ENCODE measurements at regions not wholly inside any gene's neighbourhood (a gene's known extent, or its start where the extent isn't known, plus 50 kb on each side); places are given as distances from the start of the nearest gene placed in this dataset.
"Not testable (repeated sequence)": the region's sequence is repeated elsewhere in the genome, so short reads cannot be mapped to it uniquely, and the experiment has no call there.

DNA sequence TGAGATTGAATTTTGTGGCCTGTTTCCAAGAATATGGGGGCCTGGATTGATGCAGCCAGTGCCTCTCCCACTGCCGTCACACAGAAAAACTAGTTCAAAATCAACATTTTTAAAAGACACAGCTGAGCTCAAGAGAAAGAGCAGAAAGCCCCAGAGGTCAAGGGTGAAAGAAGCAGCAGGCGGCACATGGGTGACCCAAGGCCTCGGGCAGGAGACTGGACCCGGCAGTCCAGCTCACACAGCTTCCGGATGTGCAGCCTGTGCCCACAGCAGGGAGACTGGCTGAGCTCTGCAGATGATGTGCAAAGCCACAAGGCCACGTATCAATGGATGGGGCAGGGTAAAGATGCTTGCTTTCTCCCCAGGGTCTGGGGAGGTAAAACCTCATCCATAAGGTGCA lies 50.4 kb upstream of the RNF32 start:
- Histone ChIP-seq H3K36me3 (no peaks in the 10 kb centered on the region), H3K4me3 (no peak overlapping the region), H3K27me3 (no peaks in the 10 kb centered on the region), H3K9me3 (no peaks in the 10 kb centered on the region; the same call in 1 of the 2 replicates)
- DNase-seq, result no peak

DNA sequence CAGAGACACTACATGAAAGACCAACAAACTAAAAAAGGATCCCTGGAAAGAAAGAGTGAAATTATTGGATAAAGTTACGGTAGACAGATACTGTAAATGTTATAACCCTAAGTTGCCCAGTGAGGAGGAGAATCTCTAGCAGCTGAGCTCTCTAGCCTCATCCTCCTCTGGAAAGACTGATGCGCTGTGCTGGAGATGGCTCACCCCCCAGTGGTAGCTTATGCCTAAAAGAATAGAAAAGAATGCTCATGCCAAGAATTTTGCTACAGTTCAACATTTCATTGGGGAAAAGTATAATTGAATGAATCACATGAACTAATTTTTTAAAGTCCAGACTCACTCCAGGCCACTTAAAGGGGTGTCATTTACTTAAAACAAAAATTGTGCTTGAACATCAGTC lies 50.8 kb upstream of the RNF32 start:
- Histone ChIP-seq H3K27me3 (no peaks in the 10 kb centered on the region), H3K36me3 (no peaks in the 10 kb centered on the region), H3K4me3 (no peak overlapping the region), H3K9me3 (no peaks in the 10 kb centered on the region; the same call in 1 of the 2 replicates)
- no peak for DNase-seq

- Histone ChIP-seq H3K27me3 (no peaks in the 10 kb centered on the region), H3K9me3 (no peaks in the 10 kb centered on the region; the same call in 1 of the 2 replicates), H3K36me3 (no peaks in the 10 kb centered on the region), H3K4me3 (no peak overlapping the region)
- no peak for DNase-seq
These were observed 54.6 kb upstream of the RNF32 start for GRCh38 chr7:156585926-156586325.

GRCh38 chr7:156585025-156585648 lies 55.4 kb upstream of the RNF32 start:
- no peaks in the 10 kb centered on the region for H3K36me3 ChIP-seq

DNA sequence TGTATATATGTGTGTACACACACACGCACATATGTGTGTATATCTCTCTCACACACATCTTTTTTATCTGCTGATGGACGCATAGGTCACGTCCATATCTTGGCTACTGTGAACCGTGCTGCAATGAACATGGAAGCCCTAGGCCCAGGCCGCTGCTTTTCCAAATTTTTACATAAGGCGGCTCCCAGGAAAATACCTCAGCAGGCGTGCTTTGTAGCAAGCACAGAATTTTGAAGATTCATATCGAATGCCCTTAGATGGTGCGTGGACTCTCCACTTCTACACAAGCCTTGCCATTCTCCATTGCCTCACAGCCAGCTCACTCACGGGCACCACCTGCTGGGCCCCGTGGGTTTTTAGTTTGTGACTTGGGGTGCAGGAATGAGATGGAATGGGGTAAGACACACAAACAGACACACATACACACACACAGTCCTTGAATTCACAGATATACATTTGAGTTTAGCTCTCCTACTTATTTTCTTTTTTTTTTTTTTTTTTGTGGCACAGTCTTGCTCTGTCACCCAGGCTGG lies 57.9 kb upstream of the RNF32 start:
- Histone ChIP-seq H3K9me3 (no peaks in the 10 kb centered on the region; the same call in 1 of the 2 replicates), H3K36me3 (no peaks in the 10 kb centered on the region), H3K27me3 (no peaks in the 10 kb centered on the region), H3K4me3 (no peak overlapping the region)
- DNase-seq, result no peak

More at GRCh38 chr7:156585025-156585648, 55.4 kb upstream of the RNF32 start:
- Histone ChIP-seq H3K27me3 (no peaks in the 10 kb centered on the region), H3K9me3 (no peaks in the 10 kb centered on the region; the same call in 1 of the 2 replicates), H3K4me3 (no peak overlapping the region)
- DNase-seq, result no peak

DNA sequence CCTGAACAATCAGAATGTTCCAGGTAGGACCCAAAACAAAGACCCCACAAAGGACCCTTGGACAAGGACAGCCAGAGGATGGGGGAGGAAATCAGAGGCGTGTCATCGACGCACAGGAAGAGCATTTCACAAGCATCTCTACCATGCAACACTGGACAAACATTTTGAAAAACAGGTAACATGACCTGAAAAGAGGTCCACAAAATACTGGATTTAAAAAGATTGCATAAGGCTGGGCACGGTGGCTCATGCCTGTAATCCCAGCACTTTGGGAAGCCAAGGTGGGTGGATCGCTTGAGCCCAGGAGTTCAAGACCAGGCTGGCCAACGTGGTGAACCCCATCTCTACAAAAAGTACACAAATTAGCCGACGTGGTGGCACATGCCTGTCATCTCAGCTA lies 60.5 kb upstream of the RNF32 start:
- H3K36me3 ChIP-seq, result no peaks in the 10 kb centered on the region
- no peak for DNase-seq
- no peaks in the 10 kb centered on the region for H3K27me3 ChIP-seq
- no peaks in the 10 kb centered on the region for H3K9me3 ChIP-seq
- H3K4me3 ChIP-seq, result no peak overlapping the region

DNA sequence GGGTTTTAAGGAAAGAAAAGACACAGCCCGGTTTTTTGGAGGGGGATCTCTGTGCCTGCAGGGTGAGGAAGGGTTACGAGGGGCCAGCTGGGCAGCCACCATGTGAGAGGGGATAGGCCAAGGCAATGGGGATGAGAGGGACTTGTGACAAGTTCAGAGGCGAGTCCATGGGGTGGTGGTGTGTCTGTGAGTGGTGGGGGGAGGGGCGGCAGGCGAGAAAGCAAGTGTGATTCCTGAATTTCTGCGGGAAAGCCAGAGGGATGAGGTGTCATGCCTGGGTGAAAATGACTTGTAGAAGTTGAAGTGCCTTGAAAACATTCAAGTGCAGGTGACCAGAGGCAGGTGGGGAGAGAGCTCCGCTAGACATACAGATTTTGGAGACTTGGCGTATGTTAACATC lies 61.0 kb upstream of the RNF32 start:
- Histone ChIP-seq H3K9me3 (no peaks in the 10 kb centered on the region), H3K27me3 (no peaks in the 10 kb centered on the region), H3K36me3 (no peaks in the 10 kb centered on the region), H3K4me3 (no peak overlapping the region)
- no peak for DNase-seq

GRCh38 chr7:156578978-156579430 lies 61.6 kb upstream of the RNF32 start:
- Histone ChIP-seq H3K9me3 (no peaks in the 10 kb centered on the region), H3K36me3 (no peaks in the 10 kb centered on the region), H3K27me3 (no peaks in the 10 kb centered on the region), H3K4me3 (no peak overlapping the region)
- DNase-seq, result no peak

GRCh38 chr7:156578578-156578940 lies 62.0 kb upstream of the RNF32 start:
- no peaks in the 10 kb centered on the region for H3K27me3 ChIP-seq
- H3K4me3 ChIP-seq, result no peak overlapping the region
- H3K36me3 ChIP-seq, result no peaks in the 10 kb centered on the region
- no peaks in the 10 kb centered on the region for H3K9me3 ChIP-seq
- DNase-seq, result no peak

GRCh38 chr7:156577645-156578577 lies 62.7 kb upstream of the RNF32 start:
- Histone ChIP-seq H3K4me3 (no peak overlapping the region), H3K9me3 (no peaks in the 10 kb centered on the region), H3K27me3 (no peaks in the 10 kb centered on the region), H3K36me3 (no peaks in the 10 kb centered on the region)
- no peak for DNase-seq

DNA sequence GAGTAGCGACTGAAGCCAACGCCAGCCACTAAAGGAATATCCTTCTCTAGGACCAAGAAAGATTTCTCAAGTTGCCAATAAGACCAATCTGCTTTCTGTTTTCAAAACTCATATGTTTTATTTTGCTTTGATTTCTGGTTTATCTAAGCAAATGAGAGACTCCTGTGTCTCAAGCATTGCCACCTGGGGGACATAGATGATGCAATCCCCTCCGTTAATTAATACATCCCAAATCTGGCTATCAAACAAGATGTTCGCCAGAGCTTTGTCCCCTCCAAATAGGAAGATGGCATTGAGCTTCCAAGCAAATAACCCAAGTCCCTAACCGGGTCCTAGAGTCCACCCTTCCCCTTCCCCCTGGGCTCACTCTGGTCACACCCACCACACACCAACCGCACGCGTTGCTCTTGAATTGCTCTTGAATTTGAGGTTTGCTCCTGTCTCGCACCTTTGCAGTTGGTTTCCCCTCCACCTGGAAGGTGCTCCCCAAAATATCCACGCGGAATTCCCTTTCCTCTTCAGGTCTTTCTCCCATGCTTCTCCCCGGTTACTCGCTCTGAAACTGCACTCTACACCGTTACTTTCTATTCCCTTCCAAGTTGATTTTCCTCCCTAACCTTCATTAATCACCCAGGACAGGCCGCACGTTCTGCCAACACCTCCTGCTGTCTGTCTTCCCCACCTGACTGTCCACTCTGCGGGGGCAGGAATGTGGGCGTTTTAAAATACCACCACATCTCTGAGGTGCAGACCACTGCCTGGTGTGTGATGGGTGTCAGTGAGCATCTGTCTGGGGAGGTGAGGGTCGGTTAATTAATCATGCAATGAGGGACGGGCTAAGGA lies 64.1 kb upstream of the RNF32 start:
- DNase-seq, result no peak
- Histone ChIP-seq H3K9me3 (no peaks in the 10 kb centered on the region), H3K4me3 (no peak overlapping the region), H3K36me3 (no peaks in the 10 kb centered on the region), H3K27me3 (no peaks in the 10 kb centered on the region)

- H3K27me3 ChIP-seq, result no peaks in the 10 kb centered on the region
- H3K36me3 ChIP-seq, result no peaks in the 10 kb centered on the region
- no peak overlapping the region for H3K4me3 ChIP-seq
- DNase-seq, result no peak
- H3K9me3 ChIP-seq, result no peaks in the 10 kb centered on the region
These were observed 72.3 kb upstream of the RNF32 start for GRCh38 chr7:156568258-156568657.

GRCh38 chr7:156566812-156567549 lies 73.6 kb upstream of the RNF32 start:
- DNase-seq, result no peak
- Histone ChIP-seq H3K27me3 (no peaks in the 10 kb centered on the region), H3K9me3 (no peaks in the 10 kb centered on the region), H3K4me3 (no peak overlapping the region), H3K36me3 (no peaks in the 10 kb centered on the region)

DNA sequence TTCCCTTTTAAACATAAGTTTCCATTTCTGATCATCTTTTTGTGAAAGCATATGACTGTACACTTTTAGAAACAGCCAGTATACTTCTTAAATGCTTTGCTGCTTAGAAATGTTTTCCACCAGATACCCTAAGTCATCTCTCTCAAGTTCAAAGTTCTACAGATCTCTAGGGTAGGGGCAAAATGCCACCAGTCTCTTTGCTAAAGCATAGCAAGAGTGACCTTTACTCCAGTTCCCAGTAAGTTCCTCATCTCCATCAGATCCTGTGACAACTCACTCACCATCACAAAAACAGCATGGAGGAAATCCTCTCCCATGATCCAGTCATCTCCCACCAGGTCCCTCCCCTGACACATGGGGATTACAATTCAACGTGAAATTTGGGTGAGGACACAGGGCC lies 75.6 kb upstream of the RNF32 start:
- not testable (repeated sequence) for H3K36me3 ChIP-seq, DNase-seq, H3K4me3 ChIP-seq, H3K9me3 ChIP-seq, H3K27me3 ChIP-seq

- no peak for DNase-seq
- Histone ChIP-seq H3K9me3 (no peaks in the 10 kb centered on the region), H3K4me3 (no peak overlapping the region), H3K27me3 (no peaks in the 10 kb centered on the region), H3K36me3 (no peaks in the 10 kb centered on the region)
These were observed 79.9 kb upstream of the RNF32 start for GRCh38 chr7:156560696-156561095.

- Histone ChIP-seq H3K36me3 (no peaks in the 10 kb centered on the region), H3K9me3 (no peaks in the 10 kb centered on the region), H3K4me3 (no peak overlapping the region), H3K27me3 (no peaks in the 10 kb centered on the region)
- no peak for DNase-seq
These were observed 80.5 kb upstream of the RNF32 start for GRCh38 chr7:156560075-156560474.
